ENCODE measurements at regions not wholly inside any gene's neighbourhood (a gene's known extent, or its start where the extent isn't known, plus 50 kb on each side); places are given as distances from the start of the nearest gene placed in this dataset.

- no peak for TF ChIP-seq FOXP2 (optimal IDR thresholded peaks at IDR 0.05; ENCODE audit: borderline replicate concordance, extremely low read depth, extremely low read length, insufficient read depth)
- no peak for TF ChIP-seq REST (IDR thresholded peaks at IDR 0.05; ENCODE audit: insufficient read depth in 1 of 2, low read depth in 2 of 2, low read length in 2 of 2)
Measured at GRCh38 chr7:69173341-69173740, 424.9 kb upstream of the AUTS2 start.

GRCh38 chr7:69173846-69174245, 424.4 kb upstream of the AUTS2 start:
- TF ChIP-seq SIN3A (IDR thresholded peaks at IDR 0.05; ENCODE audit: borderline replicate concordance, insufficient read depth, low read length) (no peak), FOXP2 (optimal IDR thresholded peaks at IDR 0.05; ENCODE audit: borderline replicate concordance, extremely low read depth, extremely low read length, insufficient read depth) (no peak), TAF1 (IDR thresholded peaks at IDR 0.05; ENCODE audit: borderline replicate concordance, insufficient read depth, low read length) (no peak), REST (IDR thresholded peaks at IDR 0.05; ENCODE audit: insufficient read depth in 1 of 2, low read depth in 2 of 2, low read length in 2 of 2) (no peak), POLR2AphosphoS5 (IDR thresholded peaks at IDR 0.05; ENCODE audit: low read depth, low read length) (no peak)

DNA sequence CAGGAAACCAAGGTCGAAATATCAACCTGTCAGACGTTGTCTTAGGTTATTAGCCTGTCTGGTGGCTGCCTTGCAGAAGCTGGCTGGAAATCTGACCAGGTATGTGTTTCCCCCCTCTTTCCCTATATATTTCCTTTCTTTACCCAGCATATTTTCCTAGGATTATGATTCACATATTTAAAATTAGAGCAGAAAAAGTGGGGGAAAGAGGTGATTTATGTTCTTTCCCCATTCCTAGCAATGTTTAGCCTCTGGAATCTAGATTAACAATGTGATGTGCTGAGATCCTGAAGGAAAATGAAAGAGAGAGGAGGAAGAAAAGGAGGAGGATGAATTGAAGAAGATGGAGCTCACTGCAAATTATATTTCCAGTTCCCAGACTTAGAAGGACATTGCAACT, 421.4 kb upstream of the AUTS2 start:
- TF ChIP-seq REST (IDR thresholded peaks at IDR 0.05; ENCODE audit: insufficient read depth in 1 of 2, low read depth in 2 of 2, low read length in 2 of 2) = no peak
- TF ChIP-seq TAF1 (IDR thresholded peaks at IDR 0.05; ENCODE audit: borderline replicate concordance, insufficient read depth, low read length) = no peak
- no peak for TF ChIP-seq SIN3A (IDR thresholded peaks at IDR 0.05; ENCODE audit: borderline replicate concordance, insufficient read depth, low read length)
- no peak for TF ChIP-seq POLR2AphosphoS5 (IDR thresholded peaks at IDR 0.05; ENCODE audit: low read depth, low read length)

DNA sequence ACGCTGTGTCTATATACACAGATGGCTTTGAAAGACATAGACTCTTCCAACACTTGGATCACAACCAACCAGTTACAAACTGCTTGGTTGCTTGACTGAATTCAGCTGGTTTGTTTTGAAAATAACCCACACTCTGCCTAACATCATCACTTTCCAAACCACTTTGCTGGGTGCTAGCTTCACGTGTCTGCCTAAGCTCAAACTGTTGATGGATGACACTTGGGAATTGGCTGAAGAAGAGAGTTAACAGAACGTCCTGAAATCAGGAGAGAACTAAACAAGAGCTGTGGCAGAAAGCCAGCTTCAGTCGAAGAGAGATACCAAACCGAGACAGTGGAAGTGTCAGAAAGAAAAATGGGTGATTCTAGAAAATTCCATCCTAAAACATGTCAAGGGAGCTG, 420.8 kb upstream of the AUTS2 start:
- no peak for TF ChIP-seq TAF1 (IDR thresholded peaks at IDR 0.05; ENCODE audit: borderline replicate concordance, insufficient read depth, low read length)
- TF ChIP-seq POLR2AphosphoS5 (IDR thresholded peaks at IDR 0.05; ENCODE audit: low read depth, low read length) = no peak
- no peak for TF ChIP-seq FOXP2 (optimal IDR thresholded peaks at IDR 0.05; ENCODE audit: borderline replicate concordance, extremely low read depth, extremely low read length, insufficient read depth)
- no peak for TF ChIP-seq REST (IDR thresholded peaks at IDR 0.05; ENCODE audit: insufficient read depth in 1 of 2, low read depth in 2 of 2, low read length in 2 of 2)
- no peak for TF ChIP-seq SIN3A (IDR thresholded peaks at IDR 0.05; ENCODE audit: borderline replicate concordance, insufficient read depth, low read length)

DNA sequence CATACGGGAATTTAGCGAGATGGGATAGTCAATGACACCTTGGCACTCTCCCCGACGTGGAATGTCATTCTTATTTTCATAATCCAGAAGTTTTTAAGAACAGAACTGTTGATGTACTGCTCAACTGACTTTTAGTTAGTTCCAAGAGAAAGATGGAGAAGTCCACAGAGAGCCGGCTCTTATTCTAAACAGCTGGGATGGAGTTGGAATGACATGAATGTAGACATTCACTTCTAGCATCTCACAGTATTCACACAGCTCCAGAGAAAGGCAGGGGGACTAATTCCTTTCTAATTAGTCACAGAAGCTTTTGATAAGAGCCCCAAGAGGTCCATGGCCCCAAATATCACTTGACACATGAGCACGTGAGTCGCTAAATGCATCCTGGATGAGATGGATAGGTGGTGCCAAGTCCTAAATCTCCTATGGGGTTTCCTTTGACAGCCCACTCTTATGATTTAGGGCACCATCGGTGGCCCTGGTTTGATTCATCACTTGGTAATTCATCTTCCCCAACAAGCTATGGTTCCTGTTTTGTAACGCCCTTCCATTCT, 420.3 kb upstream of the AUTS2 start:
- no peak for TF ChIP-seq FOXP2 (optimal IDR thresholded peaks at IDR 0.05; ENCODE audit: borderline replicate concordance, extremely low read depth, extremely low read length, insufficient read depth)
- no peak for TF ChIP-seq REST (IDR thresholded peaks at IDR 0.05; ENCODE audit: insufficient read depth in 1 of 2, low read depth in 2 of 2, low read length in 2 of 2)
- TF ChIP-seq POLR2AphosphoS5 (IDR thresholded peaks at IDR 0.05; ENCODE audit: low read depth, low read length) = no peak
- TF ChIP-seq TAF1 (IDR thresholded peaks at IDR 0.05; ENCODE audit: borderline replicate concordance, insufficient read depth, low read length) = no peak
- TF ChIP-seq SIN3A (IDR thresholded peaks at IDR 0.05; ENCODE audit: borderline replicate concordance, insufficient read depth, low read length) = no peak

Measured in PFSK-1 (cell line).